SH-SY5Y (cell line): ENCODE measurements at regions not wholly inside any gene's neighbourhood (a gene's known extent, or its start where the extent isn't known, plus 50 kb on each side); places are given as distances from the start of the nearest gene placed in this dataset.

Experiments used
- GATA2 ChIP-seq: IDR thresholded peaks from 2 replicates; pipeline ENCODE4 v1.6.1; 2011; ENCODE audit warnings: mild to moderate bottlenecking, low read depth, low read length
- GATA3 ChIP-seq: IDR thresholded peaks from 2 replicates; pipeline ENCODE4 v1.6.1; 2011; ENCODE audit warnings: low read depth, mild to moderate bottlenecking, low read length, moderate library complexity

DNA sequence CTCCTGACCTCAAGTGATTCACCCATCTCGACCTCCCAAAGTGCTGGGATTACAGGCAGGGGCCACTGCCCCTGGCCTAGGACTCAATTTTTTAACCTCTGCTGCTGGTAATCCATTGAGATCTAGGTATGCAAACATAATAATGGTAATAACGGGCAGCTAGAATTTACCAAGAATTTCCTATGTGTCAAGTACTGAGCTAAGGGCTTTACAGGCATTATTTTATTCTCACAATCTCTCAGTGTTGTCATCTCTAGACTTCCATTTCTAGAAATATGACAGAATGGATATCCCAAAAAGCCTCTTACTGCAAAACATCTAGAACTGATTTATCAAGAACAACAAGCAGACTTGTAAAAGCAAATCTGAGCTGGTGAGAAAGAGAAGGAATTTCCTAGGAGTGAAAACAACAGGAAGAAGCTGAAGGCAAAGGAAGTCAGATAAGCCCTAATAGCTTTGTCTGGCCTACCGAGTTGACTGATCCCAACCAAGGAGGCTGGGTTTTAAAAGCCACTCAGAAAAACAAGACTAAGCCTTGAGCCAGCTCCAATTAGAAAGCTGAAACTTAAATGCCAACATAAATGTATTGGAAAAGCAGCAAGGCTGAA lies 70.6 kb downstream of the CCDC71L start:
- TF ChIP-seq GATA2 = no peak
- TF ChIP-seq GATA3 = no peak

DNA sequence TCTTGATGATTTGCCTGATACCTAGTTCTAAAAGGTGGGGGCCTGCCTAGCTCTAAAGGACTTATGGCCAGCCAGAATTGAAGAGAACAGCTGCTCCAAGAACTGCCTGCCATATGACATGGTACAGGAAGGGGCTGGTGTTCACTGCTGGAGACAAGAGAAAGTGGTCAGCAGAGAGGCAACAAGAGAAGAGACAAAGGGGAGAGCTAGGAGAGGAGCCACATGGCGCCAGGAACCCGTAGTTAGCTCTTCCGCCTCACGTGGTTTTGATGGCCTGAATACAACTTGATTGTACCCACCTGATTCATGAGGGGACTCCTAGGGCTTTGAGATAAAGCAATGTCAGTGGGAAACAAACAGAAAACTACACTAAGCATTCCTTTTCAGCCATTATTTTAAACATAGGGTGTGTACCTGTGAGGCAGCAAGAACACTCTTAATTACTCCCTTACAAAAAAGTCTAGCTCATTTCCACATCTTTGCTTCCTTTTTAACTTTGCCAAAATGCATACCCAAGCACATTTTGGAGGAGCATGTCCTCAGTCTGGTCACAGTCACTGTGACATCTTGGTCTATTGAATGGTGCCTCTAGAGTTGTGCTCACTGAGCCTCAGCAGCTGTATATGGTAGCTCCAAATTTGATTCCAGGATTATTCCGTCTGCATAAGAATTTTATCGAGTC lies 71.6 kb downstream of the CCDC71L start:
- TF ChIP-seq GATA2 (no peak), GATA3 (no peak)

DNA sequence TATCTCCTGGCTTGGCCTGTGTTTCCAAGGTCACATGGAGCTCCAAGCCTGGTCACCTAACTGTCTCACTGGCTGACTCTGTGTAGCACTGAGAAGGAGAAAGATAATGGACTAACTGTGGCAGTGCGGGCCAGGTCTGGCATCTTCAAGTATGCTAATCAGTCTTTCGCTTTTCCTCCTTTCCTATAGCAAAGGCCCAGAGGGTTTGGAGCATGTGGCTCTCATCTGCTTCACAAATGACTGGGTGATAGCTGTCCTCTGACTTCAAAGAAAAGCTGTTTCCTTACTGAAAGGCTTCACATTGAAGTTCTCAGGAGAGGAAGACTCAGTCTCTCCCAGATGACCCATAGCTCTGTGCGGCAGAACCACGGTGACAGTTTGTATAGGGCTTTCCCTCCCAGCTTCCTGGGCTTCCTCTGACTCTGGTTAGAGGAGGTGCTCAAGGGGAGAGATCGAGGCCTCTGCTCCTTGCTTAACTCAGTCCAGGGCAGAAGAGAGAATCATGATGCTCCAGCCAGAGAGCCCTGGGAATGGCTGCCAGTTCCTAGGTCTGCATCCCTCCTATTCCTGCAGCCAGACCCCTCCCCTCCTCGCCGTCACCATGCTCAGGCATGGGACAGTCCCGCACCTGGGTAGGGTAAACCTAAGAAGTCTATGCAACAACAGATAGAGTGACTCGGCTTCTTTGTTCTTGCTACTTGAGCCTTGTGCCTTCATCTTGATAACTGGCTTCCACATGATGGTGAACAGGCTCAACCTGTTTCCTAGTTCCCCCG lies 72.3 kb downstream of the CCDC71L start:
- TF ChIP-seq GATA2 = no peak
- TF ChIP-seq GATA3 = no peak

DNA sequence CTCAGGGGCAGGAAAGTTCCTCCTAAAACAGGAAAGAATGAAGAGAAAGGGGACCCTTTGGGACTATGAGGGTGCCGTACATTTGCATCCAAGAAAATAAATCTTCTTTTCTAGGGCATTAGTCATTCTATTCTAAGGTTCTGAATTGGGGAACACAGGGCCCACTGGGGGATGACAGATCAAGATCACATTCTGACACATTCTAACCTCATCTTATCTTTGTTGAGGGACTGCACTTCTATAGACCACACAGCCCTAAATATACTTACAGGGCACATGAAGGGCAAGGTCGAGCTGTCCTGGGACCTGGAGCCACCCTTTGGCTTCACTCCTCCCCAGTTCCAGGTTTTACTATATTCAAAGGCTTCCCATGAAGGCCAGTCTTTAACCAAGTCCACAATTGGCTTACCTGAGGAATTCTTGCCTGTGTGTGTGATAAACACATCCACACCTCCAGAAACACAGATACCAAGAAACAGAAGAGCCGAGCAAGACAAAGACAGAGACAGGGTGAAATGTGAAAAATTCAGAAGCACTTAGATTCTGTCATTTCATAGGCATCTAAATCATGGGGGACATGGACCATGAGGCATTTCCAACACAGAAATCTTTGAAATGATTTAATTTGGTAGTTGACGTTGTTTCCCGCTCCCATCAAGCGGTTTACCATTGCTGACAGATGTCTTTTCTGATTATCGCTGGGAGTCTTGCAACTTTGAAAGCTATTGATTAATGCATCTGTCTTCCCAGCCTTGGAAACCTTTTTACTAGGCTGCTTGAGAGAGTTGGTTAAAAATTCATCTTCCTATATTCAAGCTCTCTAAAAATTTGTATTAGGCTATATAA lies 75.8 kb downstream of the CCDC71L start:
- TF ChIP-seq GATA2 (no peak), GATA3 (no peak)

DNA sequence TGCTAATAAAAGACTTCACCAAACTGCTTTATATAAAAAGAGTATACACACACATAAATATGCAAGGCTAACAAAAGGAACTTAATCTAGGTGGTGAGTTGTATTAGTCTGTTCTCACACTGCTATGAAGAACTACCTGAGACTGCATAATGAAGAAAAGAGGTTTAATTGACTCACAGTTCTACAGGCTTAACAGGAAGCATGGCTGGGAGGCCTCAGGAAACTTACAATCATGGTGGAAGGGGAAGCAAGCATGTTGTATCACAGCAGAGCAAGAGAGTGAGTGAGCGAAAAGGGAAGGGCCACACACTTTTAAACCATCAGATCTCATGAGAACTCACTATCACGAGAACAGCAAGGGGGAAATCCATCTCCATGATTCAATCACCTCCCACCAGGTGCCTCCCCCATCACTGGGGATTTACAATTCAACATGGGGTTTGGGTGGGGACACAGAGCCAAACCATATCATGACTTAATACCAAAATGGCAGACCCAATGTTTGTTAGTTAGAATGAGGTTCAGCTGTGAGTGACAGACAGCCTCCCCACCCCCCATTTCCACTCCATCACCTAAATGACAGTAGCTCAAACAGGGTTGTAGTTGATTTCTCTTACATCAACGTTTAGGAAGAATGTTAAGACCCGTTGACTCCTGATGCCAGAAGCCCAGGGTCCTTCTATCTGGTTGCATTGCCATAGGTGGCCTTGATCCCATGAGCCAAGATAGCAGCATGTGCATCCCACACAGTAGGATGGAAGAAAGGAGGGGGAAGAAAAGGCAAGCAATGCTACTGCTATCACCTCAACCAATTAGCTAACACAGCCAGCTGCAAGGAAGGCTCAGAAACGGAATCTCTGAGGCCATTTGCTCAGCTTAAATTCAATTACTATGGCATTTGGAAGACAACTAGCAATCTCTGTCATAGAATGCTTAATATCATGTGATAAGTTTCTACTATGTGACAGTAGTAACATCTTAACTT lies 77.0 kb downstream of the CCDC71L start:
- TF ChIP-seq GATA3 (no peak), GATA2 (no peak)

DNA sequence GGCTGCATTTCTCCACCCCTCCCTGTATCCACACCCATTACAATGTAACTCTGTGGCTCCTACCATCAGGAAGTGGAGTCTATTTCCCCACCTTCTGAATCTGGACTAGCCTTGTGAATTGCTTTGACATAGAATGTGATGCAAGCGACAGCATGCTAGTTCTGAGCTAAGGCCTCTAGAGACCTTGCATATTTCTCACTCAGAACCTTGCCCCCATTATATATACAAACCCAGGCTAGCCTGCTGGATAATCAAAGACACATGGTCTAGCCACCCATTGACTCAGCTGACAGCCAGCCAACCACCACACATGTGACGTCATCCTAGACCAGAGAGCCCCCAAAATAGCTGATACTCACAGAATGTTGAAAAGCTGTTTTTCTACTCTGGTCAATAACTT lies 77.9 kb downstream of the CCDC71L start:
- no peak for TF ChIP-seq GATA2

DNA sequence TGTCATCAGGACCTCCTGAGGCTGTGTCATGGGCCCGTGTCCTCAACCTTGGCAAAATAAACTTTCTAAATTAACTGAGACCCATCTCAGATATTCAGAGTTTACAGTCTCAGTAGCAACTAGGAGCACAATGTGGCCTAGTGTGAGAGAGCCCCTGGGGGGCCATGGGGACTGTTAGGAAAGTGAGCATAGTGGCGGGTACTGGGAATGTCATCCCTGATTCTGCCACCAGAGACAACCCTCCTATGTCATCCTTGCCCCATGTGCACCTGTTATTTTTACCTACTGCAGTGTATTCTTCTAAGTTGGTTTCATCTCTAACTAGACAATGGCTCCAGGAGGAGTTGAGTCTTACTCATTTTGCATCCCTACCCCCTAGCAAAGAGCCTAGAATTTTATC lies 78.6 kb downstream of the CCDC71L start:
- TF ChIP-seq GATA2 = no peak
- no peak for TF ChIP-seq GATA3

DNA sequence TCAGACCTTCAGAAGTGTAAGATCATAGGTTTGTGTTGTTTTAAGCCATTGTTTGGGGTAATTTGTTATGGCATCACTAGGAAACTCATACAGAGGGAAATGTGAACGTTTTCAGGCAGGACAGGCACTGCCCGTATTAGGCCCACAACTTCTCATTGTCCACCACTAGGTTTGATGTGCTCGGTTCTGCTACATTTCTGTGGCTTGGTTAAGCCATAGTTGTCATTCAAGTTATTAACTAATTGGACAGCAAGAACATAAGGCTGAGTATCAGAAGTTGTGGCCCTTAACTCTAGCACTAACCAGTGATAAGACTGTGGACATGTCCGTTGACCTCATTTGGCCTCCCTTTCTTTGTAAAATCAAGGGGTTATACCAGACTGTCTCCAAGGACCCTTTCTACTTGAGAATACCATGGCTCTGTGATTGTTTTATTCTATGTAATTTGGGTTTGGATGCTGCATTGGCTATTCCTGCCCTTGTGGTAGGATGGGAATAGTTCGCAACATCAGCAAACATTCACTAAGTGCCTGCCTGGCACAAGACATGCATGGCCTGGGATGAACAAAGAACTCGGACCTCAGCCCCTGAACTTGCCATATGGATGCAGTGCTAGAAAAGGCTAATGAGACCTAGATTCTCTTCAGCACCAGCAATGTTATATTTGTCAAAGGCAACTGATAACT lies 85.7 kb downstream of the CCDC71L start:
- no peak for TF ChIP-seq GATA3
- TF ChIP-seq GATA2 = no peak

DNA sequence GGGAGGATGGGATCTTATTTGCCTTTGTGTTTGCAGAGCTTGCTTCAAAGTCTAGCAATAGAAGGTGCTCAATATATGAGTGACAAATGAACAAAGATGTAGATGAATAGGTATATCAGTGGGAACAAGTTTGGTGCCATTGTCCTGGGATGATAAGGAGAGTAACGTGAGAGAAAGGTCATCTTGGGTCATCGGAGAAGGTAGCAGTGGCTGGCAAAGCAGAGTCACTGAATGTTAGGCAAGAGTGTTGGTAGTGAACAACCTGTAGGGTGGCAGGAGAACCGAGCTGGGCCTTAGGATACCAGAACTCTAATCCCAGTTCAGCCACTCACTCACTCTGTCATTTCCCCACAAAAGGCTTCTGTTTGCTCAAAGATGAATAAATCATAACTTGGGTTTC lies 87.2 kb downstream of the CCDC71L start:
- TF ChIP-seq GATA2 = no peak

DNA sequence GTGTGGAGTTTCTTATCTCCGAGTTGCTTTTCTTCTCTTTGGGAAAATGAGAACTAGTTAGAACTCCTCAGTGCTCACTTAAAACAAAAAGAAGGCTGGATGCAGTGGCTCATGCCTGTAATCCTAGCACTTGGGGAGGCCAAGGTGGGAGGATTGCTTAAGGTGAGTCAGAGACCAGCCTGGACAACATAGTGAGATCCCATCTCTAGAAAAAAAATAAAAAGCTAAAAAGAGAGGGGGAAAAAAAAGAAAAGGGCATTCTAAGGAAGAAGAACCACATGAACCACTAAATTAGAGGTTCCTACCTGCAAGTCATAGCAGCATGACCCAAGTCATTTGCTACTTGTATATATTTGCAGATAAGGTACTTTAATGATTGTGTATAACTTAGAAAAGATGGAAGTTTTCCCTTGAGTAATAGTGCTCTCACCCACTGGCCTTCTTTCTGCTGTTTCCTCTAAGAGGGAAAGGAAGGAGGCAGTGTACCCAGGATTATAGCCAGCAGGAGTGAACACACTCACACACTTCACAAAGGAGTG lies 87.8 kb downstream of the CCDC71L start:
- no peak for TF ChIP-seq GATA2
- TF ChIP-seq GATA3 = no peak

DNA sequence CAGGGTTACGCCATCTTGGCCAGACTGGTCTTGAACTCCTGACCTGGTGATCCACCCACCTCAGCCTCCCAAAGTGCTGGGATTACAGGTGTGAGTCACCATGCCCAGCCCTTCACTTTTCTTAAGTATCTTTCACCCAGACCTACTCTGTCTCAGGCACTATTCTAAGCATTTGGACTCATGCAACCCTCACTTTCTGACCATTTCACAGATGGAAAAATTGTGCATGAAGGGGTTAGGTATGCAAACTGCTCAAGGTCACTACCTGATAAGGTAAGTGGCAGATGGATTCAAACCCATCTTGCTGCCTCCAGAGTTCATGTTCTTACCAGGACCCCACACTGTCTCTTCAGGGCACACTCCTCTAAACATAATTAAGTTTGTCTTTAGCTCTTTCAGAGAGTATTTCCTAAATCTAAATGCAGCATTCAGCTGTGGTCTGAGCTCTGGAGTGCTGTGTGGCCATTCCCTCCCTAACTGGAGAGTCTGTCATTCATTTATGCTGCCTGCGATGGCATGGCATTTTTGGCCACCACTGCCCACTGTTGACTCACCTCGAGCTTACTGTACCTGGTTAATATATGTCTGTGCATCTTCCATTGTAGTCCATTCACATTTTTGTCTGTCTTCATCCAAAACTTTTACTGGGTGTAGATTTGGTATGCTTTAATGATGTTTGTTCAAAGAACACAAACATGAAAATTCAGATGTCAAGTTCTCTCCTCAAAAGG lies 88.4 kb downstream of the CCDC71L start:
- TF ChIP-seq GATA2 (no peak), GATA3 (no peak)

DNA sequence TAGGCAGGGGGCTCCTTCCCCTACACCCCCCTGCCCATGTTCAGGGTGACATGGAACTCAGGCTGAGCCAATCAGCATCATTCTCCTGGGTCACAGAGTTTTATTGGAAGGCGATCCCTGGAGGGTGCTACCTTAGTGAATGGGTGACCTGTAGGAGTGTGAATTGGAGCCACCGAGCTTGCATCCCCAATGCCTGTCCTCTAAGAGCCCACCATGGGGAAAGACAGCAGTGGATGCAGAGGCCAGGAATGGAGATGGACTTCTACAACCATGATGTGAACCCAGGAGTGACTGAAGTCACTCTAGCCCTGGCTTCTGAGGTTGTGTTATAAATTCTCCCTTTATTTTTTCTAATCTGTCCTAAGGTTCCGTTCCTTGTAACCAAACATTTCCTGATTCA lies 89.4 kb downstream of the CCDC71L start:
- no peak for TF ChIP-seq GATA2
- no peak for TF ChIP-seq GATA3
